Calu3 (cell line): ENCODE measurements at regions not wholly inside any gene's neighbourhood (a gene's known extent, or its start where the extent isn't known, plus 50 kb on each side); places are given as distances from the start of the nearest gene placed in this dataset.

Experiments used
- BruUV-seq: library from RNA; stranded (reverse); fragments of 400-500 nt; replicated peaks from 2 replicates; lab custom pipeline; 2021; lab: Mats Ljungman, UMichigan
- CTCF ChIA-PET: fragments of 300-600 bp; sonication (Branson Sonifier 250); formaldehyde crosslinking; loops from one replicate; lab custom pipeline; 2022; ENCODE audit warnings: antibody characterized with exemption; lab: Charles Lee
- DNase-seq: peaks from one replicate; pipeline ENCODE4 v3.0.0; 2022
- H3K27ac Mint-ChIP-seq: one replicate; pipeline ENCODE4 v1.8.0; 2022; ENCODE audit warnings: mixed read lengths; ENCODE audit not compliant: unreplicated experiment
- H3K27me3 Mint-ChIP-seq: one replicate; pipeline ENCODE4 v1.8.0; 2022; ENCODE audit warnings: mixed read lengths; ENCODE audit not compliant: unreplicated experiment
- H3K36me3 Mint-ChIP-seq: one replicate; pipeline ENCODE4 v1.8.0; 2022; ENCODE audit warnings: mild to moderate bottlenecking, moderate library complexity, mixed read lengths; ENCODE audit not compliant: insufficient read depth, unreplicated experiment
- H3K4me1 Mint-ChIP-seq: one replicate; pipeline ENCODE4 v1.8.0; 2022; ENCODE audit warnings: mild to moderate bottlenecking, low read depth, mixed read lengths; ENCODE audit not compliant: unreplicated experiment
- H3K4me3 Mint-ChIP-seq: one replicate; pipeline ENCODE4 v1.8.0; 2022; ENCODE audit warnings: mild to moderate bottlenecking, low read depth, moderate library complexity, mixed read lengths; ENCODE audit not compliant: unreplicated experiment
- H3K9me3 Mint-ChIP-seq: one replicate; pipeline ENCODE4 v1.8.0; 2022; ENCODE audit warnings: low read depth, mixed read lengths; ENCODE audit not compliant: unreplicated experiment
- intact Hi-C: fragments of 100-400 bp; cut with micrococcal nuclease; formaldehyde crosslinking; loops from one replicate; pipeline ENCODE4 v1.10.0; 2022; ENCODE audit not compliant: unreplicated experiment
- TF ChIP-seq, protein P1 (sequence below): fragments of 200-600 bp; IDR thresholded peaks from one replicate; pipeline ENCODE4 v1.8.0; 2022; ENCODE audit warnings: antibody characterized with exemption; ENCODE audit not compliant: unreplicated experiment

DNA sequence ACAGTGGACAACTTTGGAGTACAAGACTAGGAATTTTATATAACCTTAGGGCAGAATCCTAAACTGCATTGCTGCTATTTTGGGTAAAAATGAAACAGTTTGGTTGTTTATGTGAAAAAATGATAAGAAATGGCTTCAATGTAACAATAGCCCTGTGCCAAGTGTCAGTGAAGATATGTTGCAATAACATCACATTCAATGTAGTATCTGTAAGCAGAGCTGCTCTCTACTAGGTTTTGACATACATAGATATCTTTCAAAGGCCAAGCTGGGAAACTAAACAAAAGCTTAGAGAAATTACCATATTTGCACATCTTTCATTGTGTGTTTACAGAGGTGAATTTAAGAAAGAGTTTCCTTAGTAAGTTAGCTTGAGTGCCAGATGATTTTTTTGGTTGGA lies 135.0 kb upstream of the DOK6 start:
- no peak for DNase-seq
- Mint-ChIP-seq H3K4me1 (no peaks in the 10 kb centered on the region), H3K36me3 (no peaks in the 10 kb centered on the region), H3K9me3 (peaks cover 7% of the 10 kb centered on the region), H3K27me3 (no peaks in the 10 kb centered on the region), H3K27ac (no peak overlapping the region), H3K4me3 (no peak overlapping the region)
- intact Hi-C loops: no loop called here
- TF ChIP-seq, protein P1, sequence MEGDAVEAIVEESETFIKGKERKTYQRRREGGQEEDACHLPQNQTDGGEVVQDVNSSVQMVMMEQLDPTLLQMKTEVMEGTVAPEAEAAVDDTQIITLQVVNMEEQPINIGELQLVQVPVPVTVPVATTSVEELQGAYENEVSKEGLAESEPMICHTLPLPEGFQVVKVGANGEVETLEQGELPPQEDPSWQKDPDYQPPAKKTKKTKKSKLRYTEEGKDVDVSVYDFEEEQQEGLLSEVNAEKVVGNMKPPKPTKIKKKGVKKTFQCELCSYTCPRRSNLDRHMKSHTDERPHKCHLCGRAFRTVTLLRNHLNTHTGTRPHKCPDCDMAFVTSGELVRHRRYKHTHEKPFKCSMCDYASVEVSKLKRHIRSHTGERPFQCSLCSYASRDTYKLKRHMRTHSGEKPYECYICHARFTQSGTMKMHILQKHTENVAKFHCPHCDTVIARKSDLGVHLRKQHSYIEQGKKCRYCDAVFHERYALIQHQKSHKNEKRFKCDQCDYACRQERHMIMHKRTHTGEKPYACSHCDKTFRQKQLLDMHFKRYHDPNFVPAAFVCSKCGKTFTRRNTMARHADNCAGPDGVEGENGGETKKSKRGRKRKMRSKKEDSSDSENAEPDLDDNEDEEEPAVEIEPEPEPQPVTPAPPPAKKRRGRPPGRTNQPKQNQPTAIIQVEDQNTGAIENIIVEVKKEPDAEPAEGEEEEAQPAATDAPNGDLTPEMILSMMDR: no peak
- BruUV-seq: no TSS peak
- CTCF ChIA-PET: no interaction called here

DNA sequence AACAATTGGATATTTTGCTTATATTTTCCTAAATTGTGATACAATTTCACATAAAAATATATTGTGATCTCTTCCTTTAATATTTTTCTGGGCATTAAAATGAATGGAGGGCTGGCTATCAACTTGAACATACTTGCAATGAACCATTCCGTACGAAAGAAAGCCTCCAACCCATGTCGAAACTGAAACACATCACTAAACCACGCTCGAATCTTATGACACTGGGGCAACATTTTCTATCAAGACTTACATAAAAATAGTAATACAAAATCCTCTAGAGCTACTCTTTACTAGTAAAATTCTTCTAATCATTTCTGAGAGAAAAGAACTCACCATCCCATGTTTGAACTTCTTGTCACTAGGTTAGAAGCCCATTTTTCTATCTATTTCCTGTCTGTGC lies 132.8 kb upstream of the DOK6 start:
- TF ChIP-seq, protein P1: no peak
- H3K4me1 Mint-ChIP-seq: no peaks in the 10 kb centered on the region
- no peak overlapping the region for H3K4me3 Mint-ChIP-seq
- no peak overlapping the region for H3K27ac Mint-ChIP-seq
- H3K27me3 Mint-ChIP-seq: no peaks in the 10 kb centered on the region
- CTCF ChIA-PET: no interaction called here
- intact Hi-C loops: no loop called here
- DNase-seq: no peak
- no TSS peak for BruUV-seq
- H3K9me3 Mint-ChIP-seq: peaks cover 7% of the 10 kb centered on the region
- no peaks in the 10 kb centered on the region for H3K36me3 Mint-ChIP-seq

DNA sequence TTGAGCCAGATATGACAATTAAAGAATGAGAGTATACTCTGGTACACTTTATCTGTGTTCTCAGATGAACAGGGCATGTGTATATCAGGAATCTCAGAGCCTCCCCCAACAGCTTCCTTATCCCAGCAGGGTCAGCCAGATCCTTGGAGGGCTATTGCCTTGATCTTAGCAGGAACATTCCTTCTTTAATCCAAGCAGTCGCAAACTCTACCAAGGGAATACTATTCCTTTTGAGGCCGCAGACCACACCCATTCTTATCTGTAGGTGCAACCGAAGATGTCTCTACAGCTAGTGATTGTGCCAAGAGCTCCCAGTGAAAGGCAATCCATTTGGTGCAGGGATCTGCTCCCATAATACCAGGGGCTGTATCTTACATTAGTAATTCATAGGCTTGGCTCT lies 118.3 kb upstream of the DOK6 start:
- no TSS peak for BruUV-seq
- H3K9me3 Mint-ChIP-seq: peaks cover 4% of the 10 kb centered on the region
- TF ChIP-seq, protein P1: no peak
- intact Hi-C loops: no loop called here
- no peaks in the 10 kb centered on the region for H3K27me3 Mint-ChIP-seq
- H3K4me3 Mint-ChIP-seq: no peak overlapping the region
- DNase-seq: no peak
- CTCF ChIA-PET: no interaction called here
- no peak overlapping the region for H3K27ac Mint-ChIP-seq
- H3K36me3 Mint-ChIP-seq: no peaks in the 10 kb centered on the region
- H3K4me1 Mint-ChIP-seq: no peaks in the 10 kb centered on the region

DNA sequence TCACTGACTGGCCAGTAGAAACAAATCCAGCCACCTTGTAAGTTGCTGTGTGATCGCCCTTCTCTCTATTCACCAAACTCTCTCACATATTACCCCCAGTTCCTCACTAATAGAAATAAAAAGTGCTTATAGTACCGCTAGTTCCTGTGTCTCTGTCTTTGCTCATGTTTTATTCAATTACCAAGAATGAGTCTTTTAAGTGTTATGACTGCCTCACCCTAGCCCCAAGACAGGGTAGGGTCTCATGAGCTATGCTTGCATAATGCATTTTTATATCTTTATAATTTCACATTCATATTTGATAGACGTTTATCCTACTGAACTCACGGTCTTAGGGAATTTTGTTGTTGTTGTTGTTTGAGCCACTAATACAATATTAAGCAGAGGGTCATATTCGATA lies 109.6 kb upstream of the DOK6 start:
- DNase-seq: no peak
- H3K27ac Mint-ChIP-seq: no peak overlapping the region
- intact Hi-C loops: no loop called here
- no peaks in the 10 kb centered on the region for H3K27me3 Mint-ChIP-seq
- CTCF ChIA-PET: no interaction called here
- no peaks in the 10 kb centered on the region for H3K36me3 Mint-ChIP-seq
- H3K4me1 Mint-ChIP-seq: no peaks in the 10 kb centered on the region
- TF ChIP-seq, protein P1: no peak
- H3K9me3 Mint-ChIP-seq: peaks cover 5% of the 10 kb centered on the region
- BruUV-seq: no TSS peak
- H3K4me3 Mint-ChIP-seq: no peak overlapping the region
